ENCODE measurements at regions not wholly inside any gene's neighbourhood (a gene's known extent, or its start where the extent isn't known, plus 50 kb on each side); places are given as distances from the start of the nearest gene placed in this dataset.

- no peaks in the 10 kb centered on the region for H3K36me3 ChIP-seq
- TF ChIP-seq CTCF (IDR thresholded peaks at IDR 0.05) = no peak
- H3K4me1 ChIP-seq = no peaks in the 10 kb centered on the region
- H3K27ac ChIP-seq = no peak overlapping the region
- DNase-seq (ENCODE audit: low spot score) = no peak
- no peak overlapping the region for H3K4me3 ChIP-seq
- no peaks in the 10 kb centered on the region for H3K27me3 ChIP-seq
- no peaks in the 10 kb centered on the region for H3K9me3 ChIP-seq
Measured at GRCh38 chr2:30368258-30368657, 78.8 kb upstream of the LCLAT1 start.

- H3K27ac ChIP-seq = no peak overlapping the region
- DNase-seq (ENCODE audit: low spot score) = no peak
- H3K4me1 ChIP-seq = no peaks in the 10 kb centered on the region
- no peak for TF ChIP-seq CTCF (IDR thresholded peaks at IDR 0.05)
- H3K27me3 ChIP-seq = no peaks in the 10 kb centered on the region
- H3K36me3 ChIP-seq = no peaks in the 10 kb centered on the region
- H3K9me3 ChIP-seq = no peaks in the 10 kb centered on the region
- no peak overlapping the region for H3K4me3 ChIP-seq
Measured at GRCh38 chr2:30371028-30371689, 75.9 kb upstream of the LCLAT1 start.

GRCh38 chr2:30371772-30372373 is 75.2 kb upstream of the LCLAT1 start:
- no peaks in the 10 kb centered on the region for H3K27me3 ChIP-seq
- no peaks in the 10 kb centered on the region for H3K36me3 ChIP-seq
- TF ChIP-seq CTCF (IDR thresholded peaks at IDR 0.05) = no peak
- no peaks in the 10 kb centered on the region for H3K9me3 ChIP-seq
- H3K4me3 ChIP-seq = no peak overlapping the region
- no peaks in the 10 kb centered on the region for H3K4me1 ChIP-seq
- DNase-seq (ENCODE audit: low spot score) = no peak
- H3K27ac ChIP-seq = no peak overlapping the region

GRCh38 chr2:30372826-30373225 is 74.2 kb upstream of the LCLAT1 start:
- no peak for DNase-seq (ENCODE audit: low spot score)
- Histone ChIP-seq H3K4me3 (no peak overlapping the region), H3K9me3 (no peaks in the 10 kb centered on the region), H3K4me1 (no peaks in the 10 kb centered on the region), H3K36me3 (no peaks in the 10 kb centered on the region), H3K27ac (no peak overlapping the region), H3K27me3 (no peaks in the 10 kb centered on the region)
- no peak for TF ChIP-seq CTCF (IDR thresholded peaks at IDR 0.05)

- DNase-seq (ENCODE audit: low spot score) = no peak
- Histone ChIP-seq H3K27me3 (no peaks in the 10 kb centered on the region), H3K4me3 (no peak overlapping the region), H3K36me3 (no peaks in the 10 kb centered on the region), H3K4me1 (no peaks in the 10 kb centered on the region), H3K9me3 (no peaks in the 10 kb centered on the region), H3K27ac (no peak overlapping the region)
- TF ChIP-seq CTCF (IDR thresholded peaks at IDR 0.05) = no peak
Measured at GRCh38 chr2:30373881-30374302, 73.2 kb upstream of the LCLAT1 start.

- DNase-seq (ENCODE audit: low spot score) = no peak
- Histone ChIP-seq H3K4me1 (no peaks in the 10 kb centered on the region), H3K27me3 (no peaks in the 10 kb centered on the region), H3K9me3 (no peaks in the 10 kb centered on the region), H3K36me3 (no peaks in the 10 kb centered on the region), H3K27ac (no peak overlapping the region), H3K4me3 (no peak overlapping the region)
- TF ChIP-seq CTCF (IDR thresholded peaks at IDR 0.05) = no peak
Measured at GRCh38 chr2:30374380-30374779, 72.7 kb upstream of the LCLAT1 start.

Data from right atrium auricular region (tissue), 2 donors.